Activated naive CD8-positive, alpha-beta T cell treated with anti-CD3 and anti-CD28 coated beads, Interleukin-2, amount 50 U/mL, for 24 hours (primary cell): ENCODE measurements at regions not wholly inside any gene's neighbourhood (a gene's known extent, or its start where the extent isn't known, plus 50 kb on each side); places are given as distances from the start of the nearest gene placed in this dataset.

ENCODE experiments used
- ATAC-seq: fragments of 150-1000 bp; cut with Tn5 transposase; one replicate; pipeline ENCODE4 v1.10.0; 2021
- DNase-seq: peaks from one replicate; pipeline ENCODE4 v3.0.0; 2021
- H3K27ac Mint-ChIP-seq: one replicate; pipeline ENCODE4 v1.8.0; 2021; ENCODE audit warnings: mild to moderate bottlenecking, mixed read lengths
- H3K27me3 Mint-ChIP-seq: one replicate; pipeline ENCODE4 v1.8.0; 2021; ENCODE audit warnings: mixed read lengths
- H3K36me3 Mint-ChIP-seq: one replicate; pipeline ENCODE4 v1.8.0; 2021; ENCODE audit warnings: low read depth, mixed read lengths
- H3K4me1 Mint-ChIP-seq: one replicate; pipeline ENCODE4 v1.8.0; 2021; ENCODE audit warnings: mixed read lengths
- H3K4me3 Mint-ChIP-seq: one replicate; pipeline ENCODE4 v1.8.0; 2021; ENCODE audit warnings: mild to moderate bottlenecking, moderate library complexity, mixed read lengths
- H3K9me3 Mint-ChIP-seq: one replicate; pipeline ENCODE4 v1.8.0; 2021; ENCODE audit warnings: mixed read lengths

DNA sequence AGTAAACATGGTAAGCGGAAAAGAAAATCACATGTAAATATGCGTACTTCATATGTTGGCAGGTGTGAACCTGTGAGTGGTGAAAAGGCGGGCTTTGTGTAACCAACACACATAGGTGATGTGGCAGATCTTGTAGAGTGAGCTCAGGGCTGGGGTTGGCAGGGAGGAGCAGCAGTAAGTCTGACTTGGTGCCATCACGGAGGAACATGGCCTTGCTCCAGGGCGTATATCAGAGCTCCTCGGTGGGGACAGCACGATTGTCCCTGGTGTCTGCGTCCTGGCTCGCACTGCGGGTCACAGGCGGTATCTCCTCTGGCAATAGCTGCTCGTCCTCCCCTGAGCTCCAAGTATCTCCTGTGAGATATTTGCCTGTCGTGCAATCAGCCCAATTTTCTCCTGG lies 733.6 kb downstream of the TRIML1 start:
- Mint-ChIP-seq H3K9me3 (peaks cover 24% of the 10 kb centered on the region), H3K36me3 (no peaks in the 10 kb centered on the region), H3K27me3 (no peaks in the 10 kb centered on the region), H3K27ac (no peak overlapping the region), H3K4me3 (no peak overlapping the region), H3K4me1 (no peaks in the 10 kb centered on the region)
- no peak for DNase-seq
- ATAC-seq = no peak

DNA sequence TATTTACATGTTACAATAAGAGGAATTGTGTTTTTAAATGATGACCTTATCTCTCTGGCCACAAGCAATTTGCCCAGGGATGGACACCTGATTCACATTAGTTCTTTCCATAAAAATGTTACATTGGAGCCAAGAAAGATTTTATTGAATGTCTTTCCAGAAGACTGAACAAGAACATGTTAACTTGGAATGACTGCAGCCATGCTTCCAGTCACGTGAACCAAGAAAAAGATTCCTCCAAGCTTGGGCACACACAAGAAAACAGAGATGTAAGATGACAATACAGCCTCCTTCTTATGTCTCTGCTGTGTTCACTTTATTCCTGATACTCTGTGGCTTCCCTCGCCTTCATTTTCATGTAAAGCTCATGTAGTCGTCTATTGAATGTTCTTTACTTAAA lies 737.6 kb downstream of the TRIML1 start:
- ATAC-seq = no peak
- H3K4me1 Mint-ChIP-seq = no peaks in the 10 kb centered on the region
- no peak overlapping the region for H3K4me3 Mint-ChIP-seq
- H3K27me3 Mint-ChIP-seq = no peaks in the 10 kb centered on the region
- H3K9me3 Mint-ChIP-seq = peaks cover 19% of the 10 kb centered on the region
- DNase-seq = no peak
- H3K27ac Mint-ChIP-seq = no peak overlapping the region
- no peaks in the 10 kb centered on the region for H3K36me3 Mint-ChIP-seq

DNA sequence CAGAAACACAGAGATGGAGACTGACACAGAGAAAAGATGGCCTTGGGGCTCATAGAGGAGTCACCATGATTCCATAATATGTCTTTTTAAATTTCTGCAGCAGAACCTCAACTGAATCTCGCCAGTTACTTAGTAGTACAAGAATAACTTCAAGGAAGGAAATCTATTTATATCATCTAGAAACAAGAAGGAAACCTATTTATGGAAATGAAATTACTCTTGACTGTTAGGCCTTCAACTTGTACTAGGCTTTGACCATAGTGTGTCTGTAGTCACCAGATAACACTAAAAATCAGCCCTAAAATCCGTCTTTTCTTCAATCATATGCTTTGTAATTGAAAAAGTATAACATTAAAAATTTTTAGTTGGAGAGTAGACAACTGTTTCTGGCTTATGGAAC lies 740.4 kb downstream of the TRIML1 start:
- Mint-ChIP-seq H3K36me3 (no peaks in the 10 kb centered on the region), H3K9me3 (peaks cover 22% of the 10 kb centered on the region), H3K27me3 (no peaks in the 10 kb centered on the region), H3K27ac (no peak overlapping the region), H3K4me1 (no peaks in the 10 kb centered on the region), H3K4me3 (no peak overlapping the region)
- DNase-seq (no peak), ATAC-seq (no peak)

DNA sequence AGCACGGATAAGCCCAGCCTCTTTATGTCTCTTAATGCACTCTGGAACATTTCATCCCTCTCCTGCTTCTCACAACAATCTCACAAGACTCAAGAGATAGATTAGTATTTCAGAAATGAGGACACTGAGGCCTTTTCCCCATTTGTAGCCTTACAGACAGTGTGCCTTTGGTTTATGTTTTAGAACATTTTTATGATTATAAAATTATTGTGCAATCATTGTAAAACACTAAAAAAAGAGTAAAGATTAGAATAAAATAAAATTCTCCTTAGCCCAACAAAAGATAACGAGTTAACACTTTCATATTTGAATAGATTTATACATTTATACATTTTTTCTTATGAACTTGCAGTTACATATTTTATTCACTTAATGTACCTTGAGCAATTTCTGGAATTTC lies 748.7 kb downstream of the TRIML1 start:
- Mint-ChIP-seq H3K27ac (no peak overlapping the region), H3K27me3 (peaks cover 2% of the 10 kb centered on the region), H3K4me3 (no peak overlapping the region), H3K9me3 (peaks cover 18% of the 10 kb centered on the region), H3K4me1 (no peaks in the 10 kb centered on the region), H3K36me3 (no peaks in the 10 kb centered on the region)
- DNase-seq (no peak), ATAC-seq (no peak)

DNA sequence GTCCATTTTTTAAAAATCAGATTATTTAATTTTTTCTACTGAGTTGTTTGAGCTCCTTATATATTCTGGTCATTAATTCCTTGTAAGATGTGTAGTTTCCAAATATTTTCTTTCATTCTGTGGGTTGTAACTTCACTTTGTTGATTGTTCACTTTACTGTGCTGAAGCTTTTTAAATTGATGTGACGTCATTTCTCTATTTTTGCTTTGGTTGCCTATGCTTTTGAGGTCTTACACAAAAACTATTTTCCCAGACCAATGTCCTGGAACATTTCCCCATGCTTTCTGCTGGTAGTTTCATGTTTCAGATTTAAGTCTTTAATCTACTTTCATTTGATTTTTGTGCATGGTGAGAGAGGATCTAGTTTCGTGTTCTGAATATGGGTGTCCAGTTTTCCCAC lies 753.6 kb downstream of the TRIML1 start:
- H3K27ac Mint-ChIP-seq = no peak overlapping the region

DNA sequence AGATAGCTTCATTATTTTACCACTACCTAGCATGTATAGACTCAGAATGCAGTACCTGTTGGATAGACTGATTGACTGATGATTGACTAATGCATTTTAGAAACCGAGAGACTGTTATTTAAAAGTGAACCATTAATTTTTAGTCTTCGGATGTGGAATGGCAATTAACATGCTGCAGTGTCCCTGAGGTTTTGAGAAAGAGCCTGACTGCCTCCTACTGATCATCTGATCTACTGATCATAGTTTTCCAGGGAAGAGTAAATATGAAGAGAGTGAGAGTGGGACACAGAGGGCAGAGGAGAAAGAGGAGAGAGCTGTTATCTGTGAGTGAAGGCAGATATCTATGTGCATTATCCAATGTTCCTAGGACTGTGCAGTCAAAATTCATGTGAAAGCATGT lies 764.7 kb downstream of the TRIML1 start:
- ATAC-seq (no peak), DNase-seq (no peak)
- H3K27ac Mint-ChIP-seq = no peak overlapping the region
- no peak overlapping the region for H3K4me3 Mint-ChIP-seq
- H3K4me1 Mint-ChIP-seq = no peaks in the 10 kb centered on the region
- H3K36me3 Mint-ChIP-seq = no peaks in the 10 kb centered on the region
- peaks cover 30% of the 10 kb centered on the region for H3K9me3 Mint-ChIP-seq
- no peaks in the 10 kb centered on the region for H3K27me3 Mint-ChIP-seq

More for the DNA sequence above, 753.6 kb downstream of the TRIML1 start:
- no peaks in the 10 kb centered on the region for H3K36me3 Mint-ChIP-seq
- H3K27me3 Mint-ChIP-seq = peaks cover 2% of the 10 kb centered on the region
- peaks cover 28% of the 10 kb centered on the region for H3K9me3 Mint-ChIP-seq
- H3K4me1 Mint-ChIP-seq = no peaks in the 10 kb centered on the region
- ATAC-seq (no peak), DNase-seq (no peak)
- no peak overlapping the region for H3K4me3 Mint-ChIP-seq

DNA sequence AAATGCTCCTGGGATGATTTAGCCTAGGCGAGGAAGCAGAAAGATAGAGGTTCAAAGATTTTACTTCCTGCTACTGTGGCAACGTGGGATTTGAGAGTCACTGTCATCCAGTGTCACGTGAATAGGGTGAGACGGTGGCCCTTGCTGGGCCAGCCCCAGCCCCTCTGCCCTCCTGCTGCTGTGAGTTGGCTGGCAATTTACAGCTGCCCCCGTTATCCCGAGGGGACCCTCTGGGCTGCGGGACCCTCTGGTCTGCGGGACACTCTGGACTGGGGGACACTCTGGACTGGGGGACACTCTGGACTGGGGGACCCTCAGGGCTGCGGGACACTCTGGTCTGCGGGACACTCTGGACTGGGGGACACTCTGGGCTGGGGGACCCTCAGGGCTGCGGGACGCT lies 765.4 kb downstream of the TRIML1 start:
- DNase-seq (no peak), ATAC-seq (no peak)
- Mint-ChIP-seq H3K36me3 (no peaks in the 10 kb centered on the region), H3K27ac (no peak overlapping the region), H3K9me3 (peaks cover 25% of the 10 kb centered on the region), H3K4me3 (no peak overlapping the region), H3K27me3 (no peaks in the 10 kb centered on the region), H3K4me1 (no peaks in the 10 kb centered on the region)

DNA sequence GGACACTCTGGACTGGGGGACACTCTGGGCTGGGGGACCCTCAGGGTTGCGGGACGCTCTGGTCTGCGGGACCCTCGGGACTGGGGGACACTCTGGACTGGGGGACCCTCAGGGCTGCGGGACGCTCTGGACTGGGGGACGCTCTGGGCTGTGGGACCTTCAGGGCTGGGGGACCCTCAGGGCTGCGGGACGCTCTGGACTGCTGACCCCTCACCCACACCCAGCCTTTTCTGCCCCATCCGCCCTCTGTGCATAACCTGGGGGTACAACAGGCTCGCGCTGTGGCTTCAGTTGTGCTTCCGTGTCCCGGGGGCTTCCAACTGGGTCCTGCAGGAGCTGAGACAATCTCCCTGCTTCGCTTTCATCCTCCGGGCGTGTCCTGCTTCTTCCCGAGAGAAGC lies 766.0 kb downstream of the TRIML1 start:
- Mint-ChIP-seq H3K27me3 (no peaks in the 10 kb centered on the region), H3K4me3 (no peak overlapping the region), H3K4me1 (no peaks in the 10 kb centered on the region), H3K27ac (no peak overlapping the region), H3K36me3 (no peaks in the 10 kb centered on the region), H3K9me3 (peaks cover 23% of the 10 kb centered on the region)
- ATAC-seq = no peak
- DNase-seq = no peak

DNA sequence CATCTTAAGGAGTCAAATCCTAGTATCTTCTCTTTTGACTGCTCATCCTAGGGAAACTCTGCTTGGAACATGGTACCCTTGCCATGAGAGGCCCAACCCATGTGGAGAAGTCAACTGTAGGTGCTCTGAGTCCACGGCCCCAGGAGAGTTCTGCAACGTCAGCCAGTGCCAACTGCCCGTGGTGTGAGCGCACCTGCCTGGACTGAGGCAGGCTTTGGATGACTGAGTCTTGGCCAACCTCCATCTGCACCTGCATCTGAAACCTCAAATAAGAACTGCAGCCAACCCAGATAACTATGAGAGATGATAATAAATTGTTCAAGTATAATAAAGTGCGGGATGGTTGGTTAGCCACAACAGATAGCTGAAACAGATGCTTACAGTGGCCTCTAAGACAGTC lies 772.0 kb downstream of the TRIML1 start:
- Mint-ChIP-seq H3K27ac (no peak overlapping the region), H3K4me1 (no peaks in the 10 kb centered on the region), H3K27me3 (no peaks in the 10 kb centered on the region), H3K36me3 (no peaks in the 10 kb centered on the region), H3K4me3 (no peak overlapping the region), H3K9me3 (peaks cover 13% of the 10 kb centered on the region)
- DNase-seq (no peak), ATAC-seq (no peak)

DNA sequence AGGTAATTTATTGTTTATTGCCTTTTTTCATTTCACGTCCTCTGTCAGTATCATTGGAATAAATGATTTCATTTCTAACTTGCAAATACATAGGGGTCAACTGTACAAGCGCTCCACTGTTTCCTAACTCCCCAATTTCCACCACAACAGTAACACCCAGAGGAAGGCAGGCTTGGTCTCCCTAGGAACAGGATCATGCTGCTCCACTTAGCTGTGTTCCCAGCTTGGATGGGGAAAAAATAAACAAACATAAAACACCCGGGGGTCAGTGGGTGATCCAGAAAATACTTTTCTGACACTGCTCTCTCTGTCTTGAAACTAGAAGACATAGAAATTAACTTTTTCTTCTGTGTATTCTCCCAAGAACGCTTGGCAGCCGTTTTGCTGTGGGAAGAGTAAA lies 772.5 kb downstream of the TRIML1 start:
- no peak for DNase-seq
- Mint-ChIP-seq H3K4me3 (no peak overlapping the region), H3K9me3 (peaks cover 13% of the 10 kb centered on the region), H3K36me3 (no peaks in the 10 kb centered on the region), H3K27ac (no peak overlapping the region), H3K4me1 (no peaks in the 10 kb centered on the region), H3K27me3 (no peaks in the 10 kb centered on the region)
- no peak for ATAC-seq

DNA sequence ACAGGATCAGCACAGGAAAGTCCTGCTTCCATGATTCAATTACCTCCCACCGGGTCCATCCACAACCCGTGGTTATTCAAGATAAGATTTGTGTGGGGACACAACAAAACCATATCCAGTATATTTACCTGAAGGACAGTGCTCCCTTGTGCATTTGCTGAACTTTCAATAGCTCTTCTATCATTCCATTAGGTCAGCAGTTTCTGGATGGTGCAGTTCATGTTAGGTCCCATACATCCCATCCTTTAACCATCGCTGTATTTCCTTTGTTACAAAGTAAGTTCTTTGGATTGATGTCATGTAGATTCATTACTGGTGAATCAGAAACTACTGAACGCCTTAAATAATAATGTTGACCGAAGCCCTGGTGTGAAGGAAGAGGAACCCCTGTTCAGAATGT lies 775.9 kb downstream of the TRIML1 start:
- Mint-ChIP-seq H3K36me3 (no peaks in the 10 kb centered on the region), H3K4me3 (no peak overlapping the region)

DNA sequence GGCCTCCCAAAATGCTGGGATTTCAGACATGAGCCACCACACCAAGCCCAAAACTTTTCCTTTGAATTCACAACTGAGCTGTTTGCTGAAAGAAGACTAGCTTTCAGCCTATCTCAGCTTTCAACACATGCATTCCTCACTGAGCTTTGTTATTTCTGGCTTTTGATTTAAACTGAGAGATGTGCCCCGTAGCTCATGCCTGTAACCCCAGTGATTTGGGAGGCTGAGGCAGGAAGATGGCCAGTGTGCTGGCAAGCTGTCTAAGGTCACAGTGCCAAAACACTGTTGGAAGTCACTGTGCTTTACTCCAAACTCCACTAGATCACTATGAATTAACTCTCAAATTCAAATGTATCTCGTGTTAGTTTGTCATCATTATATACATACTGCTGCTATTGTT lies 779.5 kb downstream of the TRIML1 start:
- Mint-ChIP-seq H3K4me1 (no peaks in the 10 kb centered on the region), H3K27ac (no peak overlapping the region), H3K4me3 (no peak overlapping the region), H3K36me3 (no peaks in the 10 kb centered on the region), H3K9me3 (peaks cover 20% of the 10 kb centered on the region), H3K27me3 (no peaks in the 10 kb centered on the region)
- DNase-seq = no peak
- ATAC-seq = no peak

More for the DNA sequence above, 775.9 kb downstream of the TRIML1 start:
- H3K4me1 Mint-ChIP-seq = no peaks in the 10 kb centered on the region
- no peaks in the 10 kb centered on the region for H3K27me3 Mint-ChIP-seq
- no peak for ATAC-seq
- H3K9me3 Mint-ChIP-seq = peaks cover 25% of the 10 kb centered on the region
- no peak overlapping the region for H3K27ac Mint-ChIP-seq
- no peak for DNase-seq

DNA sequence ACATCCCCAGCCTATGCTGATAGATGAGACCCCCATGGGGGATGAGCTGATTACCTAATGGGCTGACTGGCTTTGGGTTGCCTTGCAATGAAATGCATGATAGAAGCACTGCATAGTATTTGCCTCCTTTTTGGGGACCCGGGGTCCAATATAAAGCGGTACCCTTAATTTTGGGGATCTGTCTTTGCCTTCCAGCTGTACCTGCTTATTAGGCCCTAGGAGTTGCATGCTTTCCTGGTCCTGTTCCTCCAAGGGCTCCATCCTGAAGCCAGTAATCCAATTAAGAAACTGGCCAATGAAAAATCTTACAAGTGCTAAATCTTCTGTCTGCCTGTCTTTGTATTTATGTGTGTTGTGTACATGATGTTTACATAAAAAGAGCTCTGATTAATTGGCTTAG lies 791.6 kb downstream of the TRIML1 start:
- Mint-ChIP-seq H3K27me3 (no peaks in the 10 kb centered on the region), H3K9me3 (peaks cover 16% of the 10 kb centered on the region), H3K27ac (no peak overlapping the region), H3K36me3 (no peaks in the 10 kb centered on the region), H3K4me3 (no peak overlapping the region), H3K4me1 (no peaks in the 10 kb centered on the region)
- DNase-seq = peak; percentile 1
- no peak for ATAC-seq

DNA sequence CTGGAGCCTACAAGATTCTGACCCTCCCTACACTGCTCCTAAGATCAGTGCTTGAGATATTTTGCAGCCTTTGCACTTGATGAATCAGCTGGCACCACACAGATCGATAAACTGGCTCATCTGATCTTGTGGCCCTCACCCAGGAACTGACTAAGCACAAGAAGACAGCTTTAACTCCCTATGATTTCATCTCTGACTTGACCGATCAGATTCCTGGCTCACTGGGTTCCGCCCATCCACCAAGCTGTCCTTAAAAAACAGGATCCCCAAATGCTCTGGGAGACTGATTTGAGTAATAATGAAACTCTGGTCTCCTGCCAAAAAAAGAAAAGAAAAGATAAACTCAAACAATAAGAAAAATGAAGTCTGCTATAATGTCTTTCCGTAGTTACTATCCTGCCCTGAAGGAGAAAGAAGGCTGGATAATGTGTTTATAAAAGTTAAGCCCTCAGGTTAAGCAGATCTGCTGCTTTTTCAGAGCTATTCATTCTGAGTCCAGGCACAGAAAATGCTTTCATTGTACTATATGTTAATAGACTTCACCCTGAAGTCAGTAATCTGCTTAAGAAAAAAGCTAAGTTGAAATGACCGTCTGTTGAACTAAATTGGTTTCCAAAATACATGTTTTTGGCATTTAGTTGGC lies 795.2 kb downstream of the TRIML1 start:
- H3K4me3 Mint-ChIP-seq = no peak overlapping the region
- no peak overlapping the region for H3K27ac Mint-ChIP-seq
- no peaks in the 10 kb centered on the region for H3K4me1 Mint-ChIP-seq
- no peaks in the 10 kb centered on the region for H3K36me3 Mint-ChIP-seq
- no peak for DNase-seq
- H3K9me3 Mint-ChIP-seq = peaks cover 14% of the 10 kb centered on the region
- no peaks in the 10 kb centered on the region for H3K27me3 Mint-ChIP-seq
- no peak for ATAC-seq

DNA sequence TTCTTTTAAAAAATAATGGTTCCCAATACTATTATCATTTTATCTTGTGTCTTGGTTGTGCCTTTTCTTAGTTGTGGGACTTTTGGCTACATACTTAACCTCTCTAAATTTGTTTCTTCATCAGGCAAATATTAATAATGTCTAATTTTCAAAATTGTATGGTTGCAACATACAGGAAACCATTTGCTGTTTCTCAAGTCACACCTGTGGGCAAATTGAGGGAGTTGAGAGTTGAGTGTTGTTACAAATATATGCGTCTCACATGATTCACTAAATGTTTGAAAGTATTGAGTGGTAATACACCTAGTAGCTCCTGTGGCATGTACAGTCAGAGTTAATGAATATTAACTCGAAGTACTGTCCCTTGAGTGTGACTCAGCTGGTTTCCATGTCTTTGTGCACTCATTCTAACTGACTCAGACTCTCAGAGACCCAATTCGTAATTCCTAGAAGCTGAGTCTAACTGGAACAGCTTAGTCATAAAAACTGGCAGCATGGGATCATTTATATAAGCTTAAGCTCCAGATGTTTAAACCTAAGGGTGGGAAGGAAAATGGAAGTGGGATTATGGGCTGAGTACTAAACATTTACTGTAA lies 802.4 kb downstream of the TRIML1 start:
- Mint-ChIP-seq H3K4me1 (no peaks in the 10 kb centered on the region), H3K27me3 (no peaks in the 10 kb centered on the region), H3K4me3 (no peak overlapping the region), H3K36me3 (no peaks in the 10 kb centered on the region), H3K27ac (no peak overlapping the region), H3K9me3 (peaks cover 13% of the 10 kb centered on the region)
- no peak for ATAC-seq
- no peak for DNase-seq

DNA sequence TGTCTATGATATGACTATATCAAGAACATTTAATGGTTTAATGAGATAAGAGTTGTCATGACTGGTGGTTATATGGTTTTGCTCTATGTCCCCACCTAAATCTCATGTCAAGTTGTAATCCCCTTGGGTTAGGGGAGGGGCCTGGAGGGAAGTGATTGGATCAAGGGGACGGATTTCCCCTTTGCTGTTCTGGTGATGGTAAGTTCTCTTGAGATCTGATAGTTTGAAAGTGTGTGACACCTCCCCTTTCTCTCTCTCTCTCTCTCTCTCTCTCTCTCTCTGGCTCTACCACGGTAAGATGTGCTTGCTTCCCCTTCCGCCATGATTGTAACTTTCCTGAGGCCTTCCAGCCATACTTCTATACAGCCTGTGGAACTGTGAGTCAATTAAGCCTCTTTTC lies 803.4 kb downstream of the TRIML1 start:
- H3K9me3 Mint-ChIP-seq = peaks cover 17% of the 10 kb centered on the region

More for the DNA sequence above, 803.4 kb downstream of the TRIML1 start:
- no peaks in the 10 kb centered on the region for H3K27me3 Mint-ChIP-seq
- ATAC-seq = no peak
- no peak overlapping the region for H3K4me3 Mint-ChIP-seq
- H3K36me3 Mint-ChIP-seq = no peaks in the 10 kb centered on the region
- H3K4me1 Mint-ChIP-seq = no peaks in the 10 kb centered on the region
- DNase-seq = no peak
- H3K27ac Mint-ChIP-seq = no peak overlapping the region
